WTC11 (cell line): ENCODE measurements at regions not wholly inside any gene's neighbourhood (a gene's known extent, or its start where the extent isn't known, plus 50 kb on each side); places are given as distances from the start of the nearest gene placed in this dataset.
A peak's percentile ranks its signal among the peaks of the same experiment; 100 is the strongest.

Experiments
- ATAC-seq: fragments of 200-7000 bp; cut with Tn5 transposase; 2 replicates; pipeline ENCODE4 v1.10.0; 2021; ENCODE audit warnings: mild to moderate bottlenecking, moderate library complexity
- CTCF ChIA-PET: fragments of 300-600 bp; sonication (Branson Sonifier 250); formaldehyde crosslinking; loops from one replicate; lab custom pipeline; 2021; ENCODE audit warnings: antibody characterized with exemption; lab: Charles Lee
- POLR2A ChIA-PET: fragments of 350-600 bp; sonication (Branson Sonifier 250); formaldehyde crosslinking; loops from one replicate; lab custom pipeline; 2021; ENCODE audit warnings: antibody characterized with exemption; lab: Charles Lee
- DNase-seq: peaks from one replicate; pipeline ENCODE4 v3.0.0; 2021; ENCODE audit warnings: low spot score
- H3K27ac Mint-ChIP-seq: 2 replicates; pipeline ENCODE4 v1.8.0; 2021; ENCODE audit warnings: mixed read lengths
- H3K27me3 Mint-ChIP-seq: 2 replicates; pipeline ENCODE4 v1.8.0; 2021; ENCODE audit warnings: low read depth, mild to moderate bottlenecking, moderate library complexity, mixed read lengths
- H3K36me3 Mint-ChIP-seq: 2 replicates; pipeline ENCODE4 v1.8.0; 2021; ENCODE audit warnings: mixed read lengths
- H3K4me1 Mint-ChIP-seq: 2 replicates; pipeline ENCODE4 v1.8.0; 2022; ENCODE audit warnings: mixed read lengths
- H3K4me3 Mint-ChIP-seq: 2 replicates; pipeline ENCODE4 v1.8.0; 2021; ENCODE audit warnings: mild to moderate bottlenecking, moderate library complexity, mixed read lengths
- H3K9me3 Mint-ChIP-seq: 2 replicates; pipeline ENCODE4 v1.8.0; 2021; ENCODE audit warnings: mixed read lengths
- AR ChIP-seq: fragments of 250-450 bp; sonication (Bioruptor Pico); IDR thresholded peaks from 2 replicates; pipeline ENCODE4 v1.9.0; 2021; ENCODE audit warnings: mild to moderate bottlenecking
- ATF2 ChIP-seq: sonication (generic); formaldehyde crosslinking; IDR thresholded peaks from 2 replicates; pipeline ENCODE4 v1.8.1; 2022; ENCODE audit warnings: low read depth, missing genetic modification reagents, borderline replicate concordance
- CREB1 ChIP-seq: sonication (generic); formaldehyde crosslinking; IDR thresholded peaks from 2 replicates; pipeline ENCODE4 v1.8.0; 2023; ENCODE audit warnings: mild to moderate bottlenecking, missing genetic modification reagents
- ELF4 ChIP-seq: sonication (generic); formaldehyde crosslinking; IDR thresholded peaks from 2 replicates; pipeline ENCODE4 v1.8.1; 2022; ENCODE audit warnings: low read depth, mild to moderate bottlenecking, moderate library complexity, missing genetic modification reagents
- GABPB1 ChIP-seq: sonication (generic); formaldehyde crosslinking; IDR thresholded peaks from 2 replicates; pipeline ENCODE4 v1.8.1; 2023; ENCODE audit warnings: mild to moderate bottlenecking, missing genetic modification reagents
- JAZF1 ChIP-seq: fragments of 250-450 bp; sonication (Bioruptor Pico); IDR thresholded peaks from 2 replicates; pipeline ENCODE4 v1.9.0; 2021; ENCODE audit warnings: moderate library complexity, mild to moderate bottlenecking, inconsistent platforms
- JUN ChIP-seq: sonication (generic); formaldehyde crosslinking; IDR thresholded peaks from 2 replicates; pipeline ENCODE4 v1.8.0; 2023; ENCODE audit warnings: mild to moderate bottlenecking, missing genetic modification reagents
- MYBL2 ChIP-seq: sonication (generic); formaldehyde crosslinking; IDR thresholded peaks from 2 replicates; pipeline ENCODE4 v1.8.1; 2023; ENCODE audit warnings: mild to moderate bottlenecking, moderate library complexity, missing genetic modification reagents
- NFATC4 ChIP-seq: fragments of 250-450 bp; sonication (Bioruptor Pico); IDR thresholded peaks from 2 replicates; pipeline ENCODE4 v1.9.0; 2021; ENCODE audit warnings: mild to moderate bottlenecking
- NR1H2 ChIP-seq: sonication (generic); formaldehyde crosslinking; IDR thresholded peaks from 2 replicates; pipeline ENCODE4 v1.9.0; 2021; ENCODE audit warnings: mild to moderate bottlenecking, moderate library complexity, missing genetic modification reagents
- PRDM15 ChIP-seq: sonication (generic); formaldehyde crosslinking; IDR thresholded peaks from 2 replicates; pipeline ENCODE4 v1.8.0; 2022; ENCODE audit warnings: missing genetic modification reagents
- STAT6 ChIP-seq: sonication (generic); formaldehyde crosslinking; conservative IDR thresholded peaks from 2 replicates; pipeline ENCODE4 v1.8.1; 2023; ENCODE audit warnings: mild to moderate bottlenecking, low read depth, missing genetic modification reagents, moderate library complexity
- TP53 ChIP-seq: sonication (generic); formaldehyde crosslinking; IDR thresholded peaks from 2 replicates; pipeline ENCODE4 v1.8.1; 2023; ENCODE audit warnings: mild to moderate bottlenecking, missing genetic modification reagents
- ZBTB21 ChIP-seq: sonication (generic); formaldehyde crosslinking; IDR thresholded peaks from 2 replicates; pipeline ENCODE4 v1.8.1; 2023; ENCODE audit warnings: mild to moderate bottlenecking, missing genetic modification reagents, borderline replicate concordance
- ZNF281 ChIP-seq: sonication (generic); formaldehyde crosslinking; IDR thresholded peaks from 2 replicates; pipeline ENCODE4 v1.8.0; 2023; ENCODE audit warnings: mild to moderate bottlenecking, missing genetic modification reagents
- ZNF396 ChIP-seq: fragments of 250-450 bp; sonication (Bioruptor Pico); IDR thresholded peaks from 2 replicates; pipeline ENCODE4 v1.8.0; 2021; ENCODE audit warnings: mild to moderate bottlenecking, moderate library complexity, borderline replicate concordance
- ZNF425 ChIP-seq: fragments of 250-450 bp; sonication (Bioruptor Pico); conservative IDR thresholded peaks from 2 replicates; pipeline ENCODE4 v1.9.0; 2021; ENCODE audit warnings: mild to moderate bottlenecking

GRCh38 chr9:79329861-79330260, 241.9 kb upstream of the TLE4 start:
- H3K4me1 Mint-ChIP-seq = peaks cover 5% of the 10 kb centered on the region
- TF ChIP-seq AR (CRISPR knock-in tag) (no peak), STAT6 (no peak), JUN (CRISPR knock-in tag) (no peak), ZNF425 (CRISPR knock-in tag) (no peak), NFATC4 (CRISPR knock-in tag) (no peak), ZBTB21 (no peak), ATF2 (no peak), ZNF396 (CRISPR knock-in tag) (no peak), MYBL2 (CRISPR knock-in tag) (no peak), NR1H2 (no peak), CREB1 (no peak), GABPB1 (no peak)
- POLR2A ChIA-PET = no interaction called here
- ATAC-seq = no peak
- H3K27ac Mint-ChIP-seq = no peak overlapping the region
- DNase-seq = no peak
- CTCF ChIA-PET = no interaction called here
- no peak overlapping the region for H3K4me3 Mint-ChIP-seq
- no peaks in the 10 kb centered on the region for H3K36me3 Mint-ChIP-seq
- H3K9me3 Mint-ChIP-seq = no peaks in the 10 kb centered on the region
- no peaks in the 10 kb centered on the region for H3K27me3 Mint-ChIP-seq

GRCh38 chr9:79334001-79334400, 237.8 kb upstream of the TLE4 start:
- DNase-seq = no peak
- TF ChIP-seq TP53 (CRISPR knock-in tag) (no peak), JAZF1 (no peak), ZNF396 (CRISPR knock-in tag) (no peak), PRDM15 (CRISPR knock-in tag) (no peak), ELF4 (no peak), ZNF425 (CRISPR knock-in tag) (no peak), ZNF281 (no peak), MYBL2 (CRISPR knock-in tag) (no peak)

More at GRCh38 chr9:79334001-79334400, 237.8 kb upstream of the TLE4 start:
- POLR2A ChIA-PET = no interaction called here
- Mint-ChIP-seq H3K36me3 (peaks cover 7% of the 10 kb centered on the region), H3K27me3 (no peaks in the 10 kb centered on the region), H3K27ac (0 out of 2 replicates have a peak overlapping the region, but pooled peaks have one; percentile 11), H3K4me1 (peaks cover 5% of the 10 kb centered on the region), H3K4me3 (no peak overlapping the region), H3K9me3 (peaks cover 17% of the 10 kb centered on the region)
- ATAC-seq = peak; percentile 46
- CTCF ChIA-PET = no interaction called here
